HEK293T (cell line): ENCODE measurements at regions not wholly inside any gene's neighbourhood (a gene's known extent, or its start where the extent isn't known, plus 50 kb on each side); places are given as distances from the start of the nearest gene placed in this dataset.
A peak's percentile ranks its signal among the peaks of the same experiment; 100 is the strongest.

Experiments
- CTCF ChIA-PET: fragments of 350-600 bp; formaldehyde crosslinking; extraction: SDS; loops from one replicate; lab custom pipeline; 2021; ENCODE audit warnings: antibody characterized with exemption, inconsistent platforms; lab: Yijun Ruan, JAX
- POLR2A ChIA-PET: fragments of 350-600 bp; formaldehyde crosslinking; extraction: SDS; loops from one replicate; lab custom pipeline; 2020; ENCODE audit warnings: antibody characterized with exemption, inconsistent platforms; lab: Yijun Ruan, JAX
- DNase-seq: peaks from one replicate; pipeline ENCODE4 v3.0.0; 2012; ENCODE audit warnings: mixed read lengths; ENCODE audit errors: extremely low spot score
- ARNT ChIP-seq: fragments of 450-650 bp; IDR thresholded peaks from 2 replicates; pipeline ENCODE4 v1.6.1; 2017; ENCODE audit warnings: mild to moderate bottlenecking
- BHLHE40 ChIP-seq: fragments of 450-650 bp; IDR thresholded peaks from 2 replicates; pipeline ENCODE4 v1.6.1; 2016; ENCODE audit warnings: mild to moderate bottlenecking, moderate library complexity, borderline replicate concordance
- CTBP1 ChIP-seq: fragments of 450-650 bp; IDR thresholded peaks from 2 replicates; pipeline ENCODE4 v1.6.1; 2016; ENCODE audit warnings: borderline replicate concordance
- ELF4 ChIP-seq: fragments of 450-650 bp; IDR thresholded peaks from 2 replicates; pipeline ENCODE4 v1.6.1; 2017; ENCODE audit warnings: antibody characterized with exemption
- FOXA1 ChIP-seq: fragments of 450-650 bp; IDR thresholded peaks from 2 replicates; pipeline ENCODE4 v1.6.1; 2016; ENCODE audit warnings: mild to moderate bottlenecking
- FOXK2 ChIP-seq: fragments of 450-650 bp; IDR thresholded peaks from 2 replicates; pipeline ENCODE4 v1.6.1; 2016; ENCODE audit warnings: mild to moderate bottlenecking
- FOXM1 ChIP-seq: fragments of 450-650 bp; IDR thresholded peaks from 2 replicates; pipeline ENCODE4 v1.6.1; 2017; ENCODE audit warnings: mild to moderate bottlenecking, borderline replicate concordance
- HDGF ChIP-seq: fragments of 450-650 bp; IDR thresholded peaks from 2 replicates; pipeline ENCODE4 v1.6.1; 2017; ENCODE audit warnings: antibody characterized with exemption, borderline replicate concordance
- L3MBTL2 ChIP-seq: fragments of 450-650 bp; conservative IDR thresholded peaks from 2 replicates; pipeline ENCODE4 v1.6.1; 2016; ENCODE audit warnings: mild to moderate bottlenecking
- LEF1 ChIP-seq: fragments of 450-650 bp; IDR thresholded peaks from 2 replicates; pipeline ENCODE4 v1.6.1; 2017; ENCODE audit warnings: mild to moderate bottlenecking, borderline replicate concordance
- NFRKB ChIP-seq: fragments of 450-650 bp; IDR thresholded peaks from 2 replicates; pipeline ENCODE4 v1.6.1; 2016; ENCODE audit warnings: mild to moderate bottlenecking, moderate library complexity
- PKNOX1 ChIP-seq: fragments of 450-650 bp; IDR thresholded peaks from 2 replicates; pipeline ENCODE4 v1.6.1; 2016
- SP1 ChIP-seq: fragments of 450-650 bp; IDR thresholded peaks from 2 replicates; pipeline ENCODE4 v1.6.1; 2017
- SUZ12 ChIP-seq: fragments of 450-650 bp; IDR thresholded peaks from 2 replicates; pipeline ENCODE4 v1.6.1; 2016; ENCODE audit warnings: mild to moderate bottlenecking
- TARDBP ChIP-seq: fragments of 450-650 bp; IDR thresholded peaks from 2 replicates; pipeline ENCODE4 v1.6.1; 2016
- ZNF384 ChIP-seq: fragments of 450-650 bp; IDR thresholded peaks from 2 replicates; pipeline ENCODE4 v1.6.1; 2016

- CTCF ChIA-PET, result interaction anchor here (0.6 kb wide), 1 partner anchor 51 kb away, joined by 3 read pairs; no protein-coding TSS in a partner anchor
- no peak for TF ChIP-seq BHLHE40
- no peak for TF ChIP-seq FOXM1
- TF ChIP-seq FOXA1, result no peak
- TF ChIP-seq ZNF384, result no peak
- TF ChIP-seq SUZ12, result no peak
- no peak for TF ChIP-seq LEF1
- no peak for TF ChIP-seq TARDBP
- no peak for TF ChIP-seq ARNT
- no peak for TF ChIP-seq SP1
- TF ChIP-seq HDGF, result no peak
- TF ChIP-seq ELF4, result no peak
- no peak for TF ChIP-seq L3MBTL2
- no peak for TF ChIP-seq PKNOX1
- TF ChIP-seq NFRKB, result no peak
- POLR2A ChIA-PET, result no interaction called here
- DNase-seq, result no peak
These were observed 66.0 kb upstream of the OLIG3 start for GRCh38 chr6:137560184-137560563.

- CTCF ChIA-PET, result no interaction called here
- POLR2A ChIA-PET, result no interaction called here
- no peak for TF ChIP-seq ARNT
- no peak for TF ChIP-seq ZNF384
- TF ChIP-seq FOXK2, result no peak
- TF ChIP-seq BHLHE40, result no peak
- TF ChIP-seq FOXA1, result no peak
- TF ChIP-seq SUZ12, result no peak
- no peak for TF ChIP-seq L3MBTL2
- no peak for TF ChIP-seq FOXM1
- no peak for TF ChIP-seq TARDBP
- TF ChIP-seq CTBP1, result no peak
- no peak for TF ChIP-seq LEF1
- no peak for TF ChIP-seq NFRKB
- TF ChIP-seq ELF4, result no peak
- TF ChIP-seq PKNOX1, result no peak
- TF ChIP-seq HDGF, result no peak
- DNase-seq, result no peak
These were observed 73.9 kb upstream of the OLIG3 start for GRCh38 chr6:137568067-137568466.

GRCh38 chr6:137570393-137570792 lies 76.2 kb upstream of the OLIG3 start:
- POLR2A ChIA-PET, result no interaction called here
- DNase-seq, result no peak
- TF ChIP-seq L3MBTL2 (0 out of 2 replicates have a peak, but pooled peaks have one; percentile 25), ARNT (no peak), FOXM1 (no peak), PKNOX1 (0 out of 2 replicates have a peak, but pooled peaks have one; percentile 24)
- CTCF ChIA-PET, result interaction anchor here (0.6 to 1.0 kb wide), 4 partner anchors 8 to 476 kb away, joined by 3 to 4 read pairs (median 3); no protein-coding TSS in a partner anchor

GRCh38 chr6:137571854-137572253 lies 77.7 kb upstream of the OLIG3 start:
- peak; percentile 63 for DNase-seq
- ChIA-PET POLR2A (no interaction called here), CTCF (no interaction called here)
- TF ChIP-seq ZNF384, result no peak
- no peak for TF ChIP-seq BHLHE40
- TF ChIP-seq SP1, result no peak
- no peak for TF ChIP-seq FOXM1
- TF ChIP-seq LEF1, result no peak
- no peak for TF ChIP-seq FOXA1
- TF ChIP-seq FOXK2, result no peak
- no peak for TF ChIP-seq TARDBP

- ChIA-PET POLR2A (no interaction called here), CTCF (no interaction called here)
- TF ChIP-seq TARDBP, result no peak
- no peak for TF ChIP-seq LEF1
- no peak for TF ChIP-seq SP1
- TF ChIP-seq L3MBTL2, result no peak
- TF ChIP-seq ZNF384, result no peak
- no peak for TF ChIP-seq NFRKB
- TF ChIP-seq FOXM1, result no peak
- TF ChIP-seq ARNT, result no peak
- TF ChIP-seq FOXA1, result no peak
- no peak for TF ChIP-seq BHLHE40
- TF ChIP-seq ELF4, result no peak
- TF ChIP-seq SUZ12, result no peak
- DNase-seq, result no peak
These were observed 79.5 kb upstream of the OLIG3 start for GRCh38 chr6:137573739-137574138.

- TF ChIP-seq HDGF (no peak), LEF1 (no peak), PKNOX1 (no peak), ARNT (no peak), ZNF384 (no peak), FOXK2 (no peak), FOXA1 (no peak), L3MBTL2 (no peak), SP1 (no peak), BHLHE40 (no peak), NFRKB (no peak), CTBP1 (no peak)
These were observed 85.4 kb upstream of the OLIG3 start for GRCh38 chr6:137579612-137580011.

More at GRCh38 chr6:137579612-137580011, 85.4 kb upstream of the OLIG3 start:
- no peak for DNase-seq
- ChIA-PET CTCF (no interaction called here), POLR2A (no interaction called here)
